ENCODE measurements at regions not wholly inside any gene's neighbourhood (a gene's known extent, or its start where the extent isn't known, plus 50 kb on each side); places are given as distances from the start of the nearest gene placed in this dataset.

DNA sequence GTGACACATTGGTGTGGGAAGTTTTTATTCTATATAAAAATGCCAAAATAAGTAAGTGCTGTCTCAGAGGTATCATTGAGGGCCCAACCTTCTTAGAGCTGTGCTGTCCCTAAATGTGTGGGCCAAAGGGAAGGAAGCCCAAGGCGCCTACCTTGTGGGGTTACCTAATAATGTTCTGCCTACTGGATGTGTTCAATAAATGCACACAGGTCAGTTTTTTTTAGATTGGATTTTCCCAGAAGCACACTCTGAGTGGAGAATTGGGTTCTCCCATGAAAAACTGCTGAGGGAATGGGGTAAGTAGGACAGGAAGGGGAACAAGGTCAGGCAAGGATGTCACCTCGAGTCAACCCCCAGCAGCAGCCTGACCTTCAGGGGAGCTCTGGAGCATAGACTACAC lies 168.7 kb upstream of the FRMD4B start:
- Histone ChIP-seq H3K4me1 (ENCODE audit: insufficient read depth, low read length) (no peaks in the 10 kb centered on the region), H3K36me3 (ENCODE audit: insufficient read depth, low read length) (no peaks in the 10 kb centered on the region), H3K27ac (ENCODE audit: low read depth, low read length) (no peak overlapping the region), H3K4me3 (ENCODE audit: insufficient read depth, low read length) (no peak overlapping the region), H3K79me2 (ENCODE audit: insufficient read depth, low read length) (no peaks in the 10 kb centered on the region), H3K9me3 (ENCODE audit: low read depth, low read length) (no peaks in the 10 kb centered on the region), H3K27me3 (ENCODE audit: insufficient read depth, low read length) (no peaks in the 10 kb centered on the region), H3K4me2 (ENCODE audit: insufficient read depth, low read length) (no peak overlapping the region), H2AFZ (ENCODE audit: low read length) (no peak overlapping the region), H4K20me1 (ENCODE audit: insufficient read depth, low read length) (no peaks in the 10 kb centered on the region)
- no peak for DNase-seq (ENCODE audit: insufficient read length, low spot score, missing footprints)
- TF ChIP-seq, protein P1, sequence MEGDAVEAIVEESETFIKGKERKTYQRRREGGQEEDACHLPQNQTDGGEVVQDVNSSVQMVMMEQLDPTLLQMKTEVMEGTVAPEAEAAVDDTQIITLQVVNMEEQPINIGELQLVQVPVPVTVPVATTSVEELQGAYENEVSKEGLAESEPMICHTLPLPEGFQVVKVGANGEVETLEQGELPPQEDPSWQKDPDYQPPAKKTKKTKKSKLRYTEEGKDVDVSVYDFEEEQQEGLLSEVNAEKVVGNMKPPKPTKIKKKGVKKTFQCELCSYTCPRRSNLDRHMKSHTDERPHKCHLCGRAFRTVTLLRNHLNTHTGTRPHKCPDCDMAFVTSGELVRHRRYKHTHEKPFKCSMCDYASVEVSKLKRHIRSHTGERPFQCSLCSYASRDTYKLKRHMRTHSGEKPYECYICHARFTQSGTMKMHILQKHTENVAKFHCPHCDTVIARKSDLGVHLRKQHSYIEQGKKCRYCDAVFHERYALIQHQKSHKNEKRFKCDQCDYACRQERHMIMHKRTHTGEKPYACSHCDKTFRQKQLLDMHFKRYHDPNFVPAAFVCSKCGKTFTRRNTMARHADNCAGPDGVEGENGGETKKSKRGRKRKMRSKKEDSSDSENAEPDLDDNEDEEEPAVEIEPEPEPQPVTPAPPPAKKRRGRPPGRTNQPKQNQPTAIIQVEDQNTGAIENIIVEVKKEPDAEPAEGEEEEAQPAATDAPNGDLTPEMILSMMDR (IDR thresholded peaks at IDR 0.05; ENCODE audit: extremely low read depth, low read depth, low read length), result no peak

DNA sequence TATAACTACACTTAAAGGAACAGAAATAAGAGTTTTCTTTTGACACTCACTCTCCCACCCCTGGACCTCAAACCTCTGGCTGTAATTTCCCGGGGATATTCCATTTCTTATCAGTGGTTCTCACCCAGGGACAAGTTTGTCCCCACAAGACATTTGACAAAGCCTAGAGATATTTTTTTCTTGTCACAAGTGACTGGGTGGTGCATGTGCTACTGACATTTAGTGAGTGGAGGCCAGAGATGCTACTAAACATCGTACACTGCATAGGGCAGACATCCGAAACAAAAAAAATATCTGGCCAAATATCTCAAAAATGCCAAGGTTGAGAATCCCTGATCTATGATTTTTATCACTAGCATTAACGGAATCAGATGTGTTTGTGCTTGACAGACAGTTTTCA lies 168.0 kb upstream of the FRMD4B start:
- Histone ChIP-seq H3K4me3 (ENCODE audit: insufficient read depth, low read length) (no peak overlapping the region), H3K27ac (ENCODE audit: low read depth, low read length) (no peak overlapping the region), H3K9me3 (ENCODE audit: low read depth, low read length) (no peaks in the 10 kb centered on the region), H3K4me1 (ENCODE audit: insufficient read depth, low read length) (no peaks in the 10 kb centered on the region), H3K27me3 (ENCODE audit: insufficient read depth, low read length) (no peaks in the 10 kb centered on the region), H2AFZ (ENCODE audit: low read length) (no peak overlapping the region), H3K4me2 (ENCODE audit: insufficient read depth, low read length) (no peak overlapping the region), H3K36me3 (ENCODE audit: insufficient read depth, low read length) (no peaks in the 10 kb centered on the region), H4K20me1 (ENCODE audit: insufficient read depth, low read length) (no peaks in the 10 kb centered on the region), H3K79me2 (ENCODE audit: insufficient read depth, low read length) (no peaks in the 10 kb centered on the region)
- TF ChIP-seq, protein P1 (IDR thresholded peaks at IDR 0.05; ENCODE audit: extremely low read depth, low read depth, low read length), result no peak
- DNase-seq (ENCODE audit: insufficient read length, low spot score, missing footprints), result no peak

DNA sequence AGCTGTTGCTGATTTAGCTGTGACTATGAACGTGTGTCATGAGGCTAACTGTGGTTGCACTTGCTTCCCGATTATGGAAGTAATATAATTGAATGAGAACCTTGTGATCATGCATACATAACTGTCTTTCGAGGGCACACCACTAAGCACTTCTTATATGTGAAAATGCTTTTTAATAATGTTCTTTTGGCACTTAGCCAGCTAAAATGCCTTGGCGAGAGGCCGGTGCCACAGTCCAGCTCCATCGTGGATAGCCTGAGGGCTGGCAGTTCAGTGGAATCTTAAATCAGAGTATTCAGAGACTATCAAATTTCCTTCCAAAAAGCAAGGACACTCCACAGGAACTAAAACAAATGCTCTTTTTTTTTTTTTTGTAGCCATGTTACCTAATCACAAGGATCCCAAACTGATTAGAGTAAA lies 161.6 kb upstream of the FRMD4B start:
- H3K4me2 ChIP-seq (ENCODE audit: insufficient read depth, low read length), result no peak overlapping the region
- H3K79me2 ChIP-seq (ENCODE audit: insufficient read depth, low read length), result no peaks in the 10 kb centered on the region
- no peaks in the 10 kb centered on the region for H3K9me3 ChIP-seq (ENCODE audit: low read depth, low read length)
- no peaks in the 10 kb centered on the region for H3K4me1 ChIP-seq (ENCODE audit: insufficient read depth, low read length)
- H3K36me3 ChIP-seq (ENCODE audit: insufficient read depth, low read length), result no peaks in the 10 kb centered on the region
- no peak overlapping the region for H3K4me3 ChIP-seq (ENCODE audit: insufficient read depth, low read length)
- H3K27me3 ChIP-seq (ENCODE audit: insufficient read depth, low read length), result peaks cover 4% of the 10 kb centered on the region
- H2AFZ ChIP-seq (ENCODE audit: low read length), result no peak overlapping the region
- DNase-seq (ENCODE audit: insufficient read length, low spot score, missing footprints), result no peak
- TF ChIP-seq, protein P1 (IDR thresholded peaks at IDR 0.05; ENCODE audit: extremely low read depth, low read depth, low read length), result no peak
- no peak overlapping the region for H3K27ac ChIP-seq (ENCODE audit: low read depth, low read length)
- no peaks in the 10 kb centered on the region for H4K20me1 ChIP-seq (ENCODE audit: insufficient read depth, low read length)

DNA sequence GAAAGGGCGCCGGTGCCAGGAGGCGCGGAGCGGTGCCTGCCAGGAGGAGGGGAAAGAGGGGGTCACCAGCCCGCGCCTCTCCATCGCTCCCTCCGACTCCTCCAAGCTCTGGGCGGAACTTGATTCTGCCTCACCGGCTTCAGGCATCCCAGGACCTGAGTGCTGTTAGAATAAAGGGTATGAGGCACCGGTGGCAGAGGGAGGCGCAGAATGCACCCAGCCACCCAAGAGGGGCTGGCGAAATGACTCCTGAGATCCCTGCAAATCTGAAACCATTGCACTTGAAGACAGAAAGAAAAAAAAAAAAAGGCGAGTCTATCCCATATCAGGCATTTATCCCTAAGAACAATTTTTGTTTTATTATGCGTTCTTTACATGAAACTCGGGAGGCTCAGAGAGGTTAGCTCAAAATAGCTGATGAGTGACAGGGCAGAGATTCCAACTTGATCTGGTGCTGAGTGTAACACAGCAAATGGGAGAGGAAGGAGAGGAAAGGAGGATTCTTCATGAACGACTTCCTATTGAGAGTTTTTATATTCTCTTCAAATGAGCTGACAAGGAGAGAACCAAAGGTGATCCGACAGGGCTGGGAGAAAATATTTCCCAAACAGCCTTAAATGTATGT lies 157.0 kb upstream of the FRMD4B start:
- Histone ChIP-seq H3K4me2 (ENCODE audit: insufficient read depth, low read length) (no peak overlapping the region), H3K4me3 (ENCODE audit: insufficient read depth, low read length) (no peak overlapping the region), H3K27ac (ENCODE audit: low read depth, low read length) (no peak overlapping the region), H3K4me1 (ENCODE audit: insufficient read depth, low read length) (no peaks in the 10 kb centered on the region), H3K36me3 (ENCODE audit: insufficient read depth, low read length) (no peaks in the 10 kb centered on the region), H3K27me3 (ENCODE audit: insufficient read depth, low read length) (peaks cover 18% of the 10 kb centered on the region), H3K9me3 (ENCODE audit: low read depth, low read length) (no peaks in the 10 kb centered on the region), H2AFZ (ENCODE audit: low read length) (no peak overlapping the region), H4K20me1 (ENCODE audit: insufficient read depth, low read length) (no peaks in the 10 kb centered on the region), H3K79me2 (ENCODE audit: insufficient read depth, low read length) (no peaks in the 10 kb centered on the region)
- DNase-seq (ENCODE audit: insufficient read length, low spot score, missing footprints), result no peak
- TF ChIP-seq, protein P1 (IDR thresholded peaks at IDR 0.05; ENCODE audit: extremely low read depth, low read depth, low read length), result no peak

All from osteoblast (primary cell).